ENCODE measurements at regions not wholly inside any gene's neighbourhood (a gene's known extent, or its start where the extent isn't known, plus 50 kb on each side); places are given as distances from the start of the nearest gene placed in this dataset.

- no peak overlapping the region for H3K23ac ChIP-seq (ENCODE audit: low read length)
- H3K56ac ChIP-seq (ENCODE audit: low read length), result no peak overlapping the region
- no peak overlapping the region for H3K4ac ChIP-seq (ENCODE audit: low read depth, low read length)
- DNase-seq, result no peak
- H3K79me2 ChIP-seq (ENCODE audit: control insufficient read depth, insufficient read depth, low read length), result no peaks in the 10 kb centered on the region
- H3K4me2 ChIP-seq (ENCODE audit: low read length), result no peak overlapping the region
- no peak overlapping the region for H3K4me3 ChIP-seq (ENCODE audit: low read length)
- WGBS (ENCODE audit: extremely low coverage, insufficient coverage, low lambda C conversion rate), result no CpG with 5 or more reads among the region's 8 CpGs
- H4K5ac ChIP-seq (ENCODE audit: low read length), result no peak overlapping the region
- H2BK15ac ChIP-seq (replicated peaks; ENCODE audit: low read depth), result no peak overlapping the region
- no peak overlapping the region for H3K18ac ChIP-seq (ENCODE audit: low read length)
- no peaks in the 10 kb centered on the region for H3K79me1 ChIP-seq (ENCODE audit: low read length)
- no peak overlapping the region for H4K8ac ChIP-seq (ENCODE audit: low read depth, low read length)
- no peak overlapping the region for H3K27ac ChIP-seq (ENCODE audit: low read depth, low read length)
- no peaks in the 10 kb centered on the region for H3K27me3 ChIP-seq (ENCODE audit: insufficient read depth, low read length, poor library complexity)
- no peak overlapping the region for H2AK5ac ChIP-seq (ENCODE audit: low read length)
- no peaks in the 10 kb centered on the region for H3K4me1 ChIP-seq (ENCODE audit: control insufficient read depth, low read depth, low read length)
- H2BK120ac ChIP-seq (ENCODE audit: low read depth, low read length), result no peak overlapping the region
- H2BK5ac ChIP-seq (ENCODE audit: low read length), result no peak overlapping the region
- no peaks in the 10 kb centered on the region for H3K36me3 ChIP-seq (ENCODE audit: control insufficient read depth, insufficient read depth, low read length)
- H3K9ac ChIP-seq (ENCODE audit: low read length), result no peak overlapping the region
These were observed 174.3 kb downstream of the TFAP2B start for GRCh38 chr6:50992704-50993625.

- Histone ChIP-seq H3K79me2 (ENCODE audit: control insufficient read depth, insufficient read depth, low read length) (no peaks in the 10 kb centered on the region), H3K4me1 (ENCODE audit: control insufficient read depth, low read depth, low read length) (no peaks in the 10 kb centered on the region), H3K27ac (ENCODE audit: low read depth, low read length) (no peak overlapping the region), H3K56ac (ENCODE audit: low read length) (no peak overlapping the region), H3K4me3 (ENCODE audit: low read length) (no peak overlapping the region), H3K18ac (ENCODE audit: low read length) (no peak overlapping the region), H2BK15ac (replicated peaks; ENCODE audit: low read depth) (no peak overlapping the region), H3K27me3 (ENCODE audit: insufficient read depth, low read length, poor library complexity) (no peaks in the 10 kb centered on the region), H2AK5ac (ENCODE audit: low read length) (no peak overlapping the region), H3K9ac (ENCODE audit: low read length) (no peak overlapping the region), H3K4ac (ENCODE audit: low read depth, low read length) (no peak overlapping the region), H2BK120ac (ENCODE audit: low read depth, low read length) (no peak overlapping the region), H2BK5ac (ENCODE audit: low read length) (no peak overlapping the region), H3K4me2 (ENCODE audit: low read length) (no peak overlapping the region), H3K23ac (ENCODE audit: low read length) (no peak overlapping the region), H4K5ac (ENCODE audit: low read length) (no peak overlapping the region), H4K8ac (ENCODE audit: low read depth, low read length) (no peak overlapping the region), H3K79me1 (ENCODE audit: low read length) (no peaks in the 10 kb centered on the region), H3K36me3 (ENCODE audit: control insufficient read depth, insufficient read depth, low read length) (no peaks in the 10 kb centered on the region)
- DNase-seq, result no peak
- no CpG with 5 or more reads among the region's 3 CpGs for WGBS (ENCODE audit: extremely low coverage, insufficient coverage, low lambda C conversion rate)
These were observed 175.5 kb downstream of the TFAP2B start for GRCh38 chr6:50993941-50994720.

GRCh38 chr6:50995036-50995435 lies 176.4 kb downstream of the TFAP2B start:
- no peaks in the 10 kb centered on the region for H3K79me2 ChIP-seq (ENCODE audit: control insufficient read depth, insufficient read depth, low read length)
- H2BK120ac ChIP-seq (ENCODE audit: low read depth, low read length), result no peak overlapping the region
- no peaks in the 10 kb centered on the region for H3K4me1 ChIP-seq (ENCODE audit: control insufficient read depth, low read depth, low read length)
- H2BK5ac ChIP-seq (ENCODE audit: low read length), result no peak overlapping the region
- H3K27ac ChIP-seq (ENCODE audit: low read depth, low read length), result no peak overlapping the region
- H4K5ac ChIP-seq (ENCODE audit: low read length), result no peak overlapping the region
- no peaks in the 10 kb centered on the region for H3K27me3 ChIP-seq (ENCODE audit: insufficient read depth, low read length, poor library complexity)
- H3K56ac ChIP-seq (ENCODE audit: low read length), result no peak overlapping the region
- H3K36me3 ChIP-seq (ENCODE audit: control insufficient read depth, insufficient read depth, low read length), result no peaks in the 10 kb centered on the region
- no peak overlapping the region for H3K4ac ChIP-seq (ENCODE audit: low read depth, low read length)
- H3K18ac ChIP-seq (ENCODE audit: low read length), result no peak overlapping the region
- WGBS (ENCODE audit: extremely low coverage, insufficient coverage, low lambda C conversion rate), result no CpG with 5 or more reads among the region's 5 CpGs
- no peak overlapping the region for H2BK15ac ChIP-seq (replicated peaks; ENCODE audit: low read depth)
- H2AK5ac ChIP-seq (ENCODE audit: low read length), result no peak overlapping the region
- H3K4me3 ChIP-seq (ENCODE audit: low read length), result no peak overlapping the region
- H3K9ac ChIP-seq (ENCODE audit: low read length), result no peak overlapping the region
- H3K4me2 ChIP-seq (ENCODE audit: low read length), result no peak overlapping the region
- H3K79me1 ChIP-seq (ENCODE audit: low read length), result no peaks in the 10 kb centered on the region
- no peak overlapping the region for H4K8ac ChIP-seq (ENCODE audit: low read depth, low read length)
- H3K23ac ChIP-seq (ENCODE audit: low read length), result no peak overlapping the region
- no peak for DNase-seq

- no peak overlapping the region for H3K56ac ChIP-seq (ENCODE audit: low read length)
- no peak for DNase-seq
- H3K4me1 ChIP-seq (ENCODE audit: control insufficient read depth, low read depth, low read length), result no peaks in the 10 kb centered on the region
These were observed 180.2 kb downstream of the TFAP2B start for GRCh38 chr6:50998905-50999304.

GRCh38 chr6:51001399-51001798 lies 182.7 kb downstream of the TFAP2B start:
- WGBS (ENCODE audit: extremely low coverage, insufficient coverage, low lambda C conversion rate), result no CpG with 5 or more reads among the region's 1 CpG
- H3K4me1 ChIP-seq (ENCODE audit: control insufficient read depth, low read depth, low read length), result no peaks in the 10 kb centered on the region
- no peak overlapping the region for H3K27ac ChIP-seq (ENCODE audit: low read depth, low read length)
- no peak overlapping the region for H4K5ac ChIP-seq (ENCODE audit: low read length)
- H3K4me2 ChIP-seq (ENCODE audit: low read length), result no peak overlapping the region
- H3K23ac ChIP-seq (ENCODE audit: low read length), result no peak overlapping the region
- no peak overlapping the region for H3K18ac ChIP-seq (ENCODE audit: low read length)
- no peak overlapping the region for H3K4me3 ChIP-seq (ENCODE audit: low read length)
- no peaks in the 10 kb centered on the region for H3K36me3 ChIP-seq (ENCODE audit: control insufficient read depth, insufficient read depth, low read length)
- H4K8ac ChIP-seq (ENCODE audit: low read depth, low read length), result no peak overlapping the region
- no peak overlapping the region for H3K4ac ChIP-seq (ENCODE audit: low read depth, low read length)
- no peaks in the 10 kb centered on the region for H3K79me2 ChIP-seq (ENCODE audit: control insufficient read depth, insufficient read depth, low read length)
- H3K56ac ChIP-seq (ENCODE audit: low read length), result no peak overlapping the region
- H3K27me3 ChIP-seq (ENCODE audit: insufficient read depth, low read length, poor library complexity), result no peaks in the 10 kb centered on the region
- no peak overlapping the region for H2AK5ac ChIP-seq (ENCODE audit: low read length)
- DNase-seq, result no peak
- no peak overlapping the region for H3K9ac ChIP-seq (ENCODE audit: low read length)
- H2BK5ac ChIP-seq (ENCODE audit: low read length), result no peak overlapping the region
- no peak overlapping the region for H2BK120ac ChIP-seq (ENCODE audit: low read depth, low read length)
- H3K79me1 ChIP-seq (ENCODE audit: low read length), result no peaks in the 10 kb centered on the region
- H2BK15ac ChIP-seq (replicated peaks; ENCODE audit: low read depth), result no peak overlapping the region

More at GRCh38 chr6:50998905-50999304, 180.2 kb downstream of the TFAP2B start:
- Histone ChIP-seq H2BK120ac (ENCODE audit: low read depth, low read length) (no peak overlapping the region), H3K9ac (ENCODE audit: low read length) (no peak overlapping the region), H2AK5ac (ENCODE audit: low read length) (no peak overlapping the region), H3K4me2 (ENCODE audit: low read length) (no peak overlapping the region), H3K4ac (ENCODE audit: low read depth, low read length) (no peak overlapping the region), H3K4me3 (ENCODE audit: low read length) (no peak overlapping the region), H3K23ac (ENCODE audit: low read length) (no peak overlapping the region), H3K27ac (ENCODE audit: low read depth, low read length) (no peak overlapping the region), H3K27me3 (ENCODE audit: insufficient read depth, low read length, poor library complexity) (no peaks in the 10 kb centered on the region), H4K5ac (ENCODE audit: low read length) (no peak overlapping the region), H3K36me3 (ENCODE audit: control insufficient read depth, insufficient read depth, low read length) (no peaks in the 10 kb centered on the region), H2BK15ac (replicated peaks; ENCODE audit: low read depth) (no peak overlapping the region), H3K18ac (ENCODE audit: low read length) (no peak overlapping the region), H4K8ac (ENCODE audit: low read depth, low read length) (no peak overlapping the region), H3K79me2 (ENCODE audit: control insufficient read depth, insufficient read depth, low read length) (no peaks in the 10 kb centered on the region), H3K79me1 (ENCODE audit: low read length) (no peaks in the 10 kb centered on the region), H2BK5ac (ENCODE audit: low read length) (no peak overlapping the region)
- WGBS (ENCODE audit: extremely low coverage, insufficient coverage, low lambda C conversion rate), result no CpG with 5 or more reads among the region's 1 CpG

All from mesendoderm (in vitro differentiated cells).